Activated CD8-positive, alpha-beta T cell treated with anti-CD3 and anti-CD28 coated beads, Interleukin-2, amount 10 ng/mL, durations not matched to agents 7 days and 5 days (primary cell): ENCODE measurements at regions not wholly inside any gene's neighbourhood (a gene's known extent, or its start where the extent isn't known, plus 50 kb on each side); places are given as distances from the start of the nearest gene placed in this dataset.

Experiments used
- ATAC-seq: fragments of 150-1000 bp; cut with Tn5 transposase; one replicate; pipeline ENCODE4 v1.10.0; 2021; ENCODE audit warnings: moderate library complexity
- CTCF ChIA-PET: fragments of 350-600 bp; sonication (Branson Sonifier 250); formaldehyde crosslinking; loops from one replicate; lab custom pipeline; 2021; ENCODE audit warnings: antibody characterized with exemption; lab: Charles Lee
- POLR2A ChIA-PET: fragments of 350-600 bp; sonication (Branson Sonifier 250); formaldehyde crosslinking; loops from one replicate; lab custom pipeline; 2021; ENCODE audit warnings: antibody characterized with exemption; lab: Charles Lee
- DNase-seq: peaks from one replicate; pipeline ENCODE4 v3.0.0-alpha.2; 2020
- H3K27ac Mint-ChIP-seq: one replicate; pipeline ENCODE4 v1.8.0; 2021; ENCODE audit warnings: mild to moderate bottlenecking, mixed read lengths
- H3K27me3 Mint-ChIP-seq: one replicate; pipeline ENCODE4 v1.8.0; 2021; ENCODE audit warnings: low read depth, mixed read lengths
- H3K36me3 Mint-ChIP-seq: one replicate; pipeline ENCODE4 v1.8.0; 2021; ENCODE audit warnings: low read depth, mixed read lengths
- H3K4me1 Mint-ChIP-seq: one replicate; pipeline ENCODE4 v1.8.0; 2021; ENCODE audit warnings: low read depth, mixed read lengths
- H3K4me3 Mint-ChIP-seq: one replicate; pipeline ENCODE4 v1.8.0; 2021; ENCODE audit warnings: mild to moderate bottlenecking, mixed read lengths
- H3K9me3 Mint-ChIP-seq: one replicate; pipeline ENCODE4 v1.8.0; 2022; ENCODE audit warnings: mixed read lengths; ENCODE audit not compliant: insufficient read depth

GRCh38 chrX:40298572-40299479, 201.1 kb upstream of the BCOR start:
- POLR2A ChIA-PET = no interaction called here
- DNase-seq (no peak), ATAC-seq (no peak)
- peaks cover 2% of the 10 kb centered on the region for H3K27me3 Mint-ChIP-seq
- CTCF ChIA-PET = no interaction called here
- peaks cover 7% of the 10 kb centered on the region for H3K4me1 Mint-ChIP-seq
- H3K36me3 Mint-ChIP-seq = no peaks in the 10 kb centered on the region
- H3K9me3 Mint-ChIP-seq = no peaks in the 10 kb centered on the region
- no peak overlapping the region for H3K4me3 Mint-ChIP-seq
- no peak overlapping the region for H3K27ac Mint-ChIP-seq

DNA sequence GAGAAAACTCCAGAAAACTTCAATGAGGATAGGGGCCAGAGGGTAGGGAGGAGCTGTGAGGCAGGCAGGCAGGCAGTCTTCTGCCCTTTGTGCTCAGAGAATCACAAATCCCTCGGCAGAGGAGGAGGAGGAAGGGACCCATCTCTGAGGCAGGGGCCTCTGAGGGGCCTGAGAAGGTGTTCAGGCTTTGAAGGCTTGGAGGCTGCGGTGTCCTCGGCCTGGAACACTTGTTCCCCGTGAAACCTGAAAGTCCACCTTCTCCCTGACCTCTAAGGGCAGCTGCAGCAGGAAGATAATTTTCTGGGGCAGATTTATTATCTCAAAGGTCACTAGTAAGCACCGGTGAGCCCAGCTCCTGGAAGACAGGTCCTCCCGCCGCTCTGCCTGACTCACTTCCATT, 200.3 kb upstream of the BCOR start:
- no peak overlapping the region for H3K4me3 Mint-ChIP-seq
- POLR2A ChIA-PET = no interaction called here
- H3K36me3 Mint-ChIP-seq = no peaks in the 10 kb centered on the region
- H3K27ac Mint-ChIP-seq = no peak overlapping the region
- peaks cover 3% of the 10 kb centered on the region for H3K4me1 Mint-ChIP-seq
- DNase-seq = no peak
- ATAC-seq = no peak
- H3K27me3 Mint-ChIP-seq = peaks cover 2% of the 10 kb centered on the region
- no peaks in the 10 kb centered on the region for H3K9me3 Mint-ChIP-seq
- CTCF ChIA-PET = no interaction called here

- Mint-ChIP-seq H3K4me1 (no peaks in the 10 kb centered on the region), H3K9me3 (no peaks in the 10 kb centered on the region), H3K27ac (no peak overlapping the region), H3K36me3 (no peaks in the 10 kb centered on the region), H3K27me3 (peaks cover 4% of the 10 kb centered on the region), H3K4me3 (no peak overlapping the region)
- ChIA-PET CTCF (no interaction called here), POLR2A (no interaction called here)
- ATAC-seq (no peak), DNase-seq (no peak)
Measured at GRCh38 chrX:40291553-40291952, 193.8 kb upstream of the BCOR start.

DNA sequence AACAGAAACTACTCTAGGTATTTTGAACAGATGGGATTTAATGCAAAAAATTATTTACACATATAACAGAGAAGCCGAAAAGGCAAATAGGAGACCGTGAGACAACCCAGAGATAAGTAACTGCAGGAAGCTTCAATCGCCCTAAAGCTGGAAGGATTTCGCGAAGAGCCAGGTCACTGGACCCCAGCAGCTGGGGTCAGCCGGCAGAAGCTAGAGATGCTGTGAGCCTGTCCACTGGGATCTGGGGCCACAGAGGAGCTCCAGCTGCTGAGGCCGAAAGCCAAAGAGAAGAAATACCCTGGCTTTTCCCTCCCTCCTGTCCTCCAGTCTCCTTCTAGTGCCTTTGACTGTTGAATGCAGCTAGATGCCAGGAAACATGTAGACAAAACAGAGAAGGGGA, 192.8 kb upstream of the BCOR start:
- CTCF ChIA-PET = no interaction called here
- POLR2A ChIA-PET = no interaction called here
- H3K27ac Mint-ChIP-seq = no peak overlapping the region
- ATAC-seq (no peak), DNase-seq (no peak)
- no peaks in the 10 kb centered on the region for H3K36me3 Mint-ChIP-seq
- H3K9me3 Mint-ChIP-seq = no peaks in the 10 kb centered on the region
- H3K4me3 Mint-ChIP-seq = no peak overlapping the region
- no peaks in the 10 kb centered on the region for H3K4me1 Mint-ChIP-seq
- H3K27me3 Mint-ChIP-seq = peaks cover 2% of the 10 kb centered on the region

- ATAC-seq = no peak
- no peak overlapping the region for H3K27ac Mint-ChIP-seq
- H3K27me3 Mint-ChIP-seq = peaks cover 2% of the 10 kb centered on the region
- no peak overlapping the region for H3K4me3 Mint-ChIP-seq
- H3K9me3 Mint-ChIP-seq = no peaks in the 10 kb centered on the region
- peaks cover 13% of the 10 kb centered on the region for H3K4me1 Mint-ChIP-seq
- ChIA-PET POLR2A (no interaction called here), CTCF (no interaction called here)
- no peak for DNase-seq
- peaks cover 3% of the 10 kb centered on the region for H3K36me3 Mint-ChIP-seq
Measured at GRCh38 chrX:40285876-40286275, 188.1 kb upstream of the BCOR start.

DNA sequence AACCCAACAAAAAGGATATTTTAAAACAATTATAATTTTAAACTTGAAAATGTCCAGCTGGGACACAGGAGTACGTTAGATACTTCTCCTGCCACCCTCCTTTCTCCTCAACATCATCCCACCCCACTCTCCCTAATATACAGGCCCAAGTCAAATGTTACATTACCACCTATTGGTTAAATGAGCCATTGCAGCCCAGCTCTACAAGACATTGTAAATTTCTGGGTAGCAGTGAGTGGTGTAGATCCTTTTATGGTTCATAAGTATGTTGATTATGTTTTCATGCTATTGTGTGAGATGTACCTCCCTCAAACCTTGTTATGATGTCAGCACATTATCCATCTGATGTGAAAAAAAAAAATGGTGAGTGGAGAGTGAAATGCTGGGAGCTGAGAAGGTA, 187.1 kb upstream of the BCOR start:
- DNase-seq = no peak
- no peak for ATAC-seq
- peaks cover 19% of the 10 kb centered on the region for H3K4me1 Mint-ChIP-seq
- CTCF ChIA-PET = no interaction called here
- H3K27ac Mint-ChIP-seq = peak overlapping the region; percentile 46
- POLR2A ChIA-PET = no interaction called here
- peaks cover 2% of the 10 kb centered on the region for H3K27me3 Mint-ChIP-seq
- peaks cover 3% of the 10 kb centered on the region for H3K36me3 Mint-ChIP-seq
- no peak overlapping the region for H3K4me3 Mint-ChIP-seq
- H3K9me3 Mint-ChIP-seq = no peaks in the 10 kb centered on the region

DNA sequence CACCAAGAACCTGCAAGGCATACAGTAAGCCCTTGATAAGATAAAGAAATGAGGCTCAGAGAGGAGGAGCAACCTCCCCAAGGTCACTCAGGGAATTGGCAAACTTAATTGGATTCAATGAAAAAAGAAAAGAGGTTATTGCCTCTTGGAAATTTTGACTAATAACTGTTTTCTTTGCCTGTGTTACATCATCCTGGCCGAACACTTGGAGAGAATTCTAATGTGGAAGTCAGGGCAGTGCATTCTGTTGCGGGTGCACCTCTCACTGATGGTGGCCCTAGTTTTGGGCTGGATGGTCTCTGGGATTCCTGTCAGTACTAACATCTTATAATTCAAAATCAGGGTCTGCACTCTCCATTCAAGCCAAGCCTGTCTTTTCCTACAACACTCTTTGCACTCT, 186.2 kb upstream of the BCOR start:
- H3K36me3 Mint-ChIP-seq = peaks cover 3% of the 10 kb centered on the region
- H3K4me3 Mint-ChIP-seq = no peak overlapping the region
- H3K4me1 Mint-ChIP-seq = peaks cover 28% of the 10 kb centered on the region
- H3K27me3 Mint-ChIP-seq = peaks cover 2% of the 10 kb centered on the region
- ChIA-PET CTCF (no interaction called here), POLR2A (no interaction called here)
- no peak for ATAC-seq
- H3K27ac Mint-ChIP-seq = no peak overlapping the region
- DNase-seq = no peak
- H3K9me3 Mint-ChIP-seq = no peaks in the 10 kb centered on the region

DNA sequence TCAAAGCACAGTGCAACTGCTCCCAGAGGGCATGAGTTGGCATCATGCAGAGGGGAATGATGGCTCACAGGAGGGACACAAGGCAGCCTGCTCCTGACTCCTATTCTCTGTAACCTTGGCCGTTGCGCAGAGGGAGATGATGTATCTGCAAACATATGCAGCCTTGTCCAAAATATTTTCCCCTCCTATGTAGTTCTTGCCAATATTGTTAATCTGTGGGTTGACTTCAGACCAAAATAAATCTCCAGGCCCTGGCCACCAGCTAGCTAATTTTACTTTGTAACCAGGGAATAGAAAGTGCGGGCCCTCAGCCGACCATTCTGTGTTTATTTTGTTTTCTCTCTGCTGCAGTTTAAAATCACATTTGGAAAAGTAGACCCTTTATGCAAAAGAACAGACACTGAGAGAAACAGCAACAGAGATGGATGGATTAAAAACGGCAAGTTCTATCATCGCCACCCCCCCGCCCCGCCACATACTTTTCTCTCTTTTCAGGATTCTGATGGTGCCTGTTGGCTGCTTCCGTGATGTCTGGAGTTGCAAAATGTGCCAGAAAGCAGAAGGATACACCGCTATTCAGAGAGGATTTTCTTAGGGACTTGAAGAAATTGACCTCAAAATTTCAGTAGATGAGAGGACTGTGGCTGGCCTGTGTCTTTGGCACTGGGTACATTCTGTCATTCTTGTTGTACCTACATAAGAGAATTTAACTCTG, 185.3 kb upstream of the BCOR start:
- H3K9me3 Mint-ChIP-seq = no peaks in the 10 kb centered on the region
- ChIA-PET CTCF (no interaction called here), POLR2A (no interaction called here)
- no peak overlapping the region for H3K27ac Mint-ChIP-seq
- ATAC-seq = no peak
- H3K27me3 Mint-ChIP-seq = peaks cover 2% of the 10 kb centered on the region
- no peak for DNase-seq
- H3K4me3 Mint-ChIP-seq = no peak overlapping the region
- H3K4me1 Mint-ChIP-seq = peaks cover 36% of the 10 kb centered on the region
- H3K36me3 Mint-ChIP-seq = peaks cover 3% of the 10 kb centered on the region

GRCh38 chrX:40282348-40282747, 184.6 kb upstream of the BCOR start:
- Mint-ChIP-seq H3K4me1 (peaks cover 38% of the 10 kb centered on the region), H3K4me3 (no peak overlapping the region), H3K27me3 (no peaks in the 10 kb centered on the region), H3K36me3 (peaks cover 3% of the 10 kb centered on the region), H3K9me3 (no peaks in the 10 kb centered on the region), H3K27ac (no peak overlapping the region)
- no peak for ATAC-seq
- CTCF ChIA-PET = no interaction called here
- no peak for DNase-seq
- POLR2A ChIA-PET = interaction anchor here (0.7 kb wide), 1 partner anchor 68 kb away, joined by 3 read pairs; no protein-coding TSS in a partner anchor

- DNase-seq (peak; percentile 63), ATAC-seq (peak; percentile 51)
- no peaks in the 10 kb centered on the region for H3K27me3 Mint-ChIP-seq
- peaks cover 38% of the 10 kb centered on the region for H3K4me1 Mint-ChIP-seq
- H3K27ac Mint-ChIP-seq = peak overlapping the region; percentile 27
- H3K4me3 Mint-ChIP-seq = peak overlapping the region; percentile 2
- ChIA-PET POLR2A (interaction anchor here (0.6 kb wide), 1 partner anchor 112 kb away, joined by 3 read pairs; no protein-coding TSS in a partner anchor), CTCF (interaction anchor here (1.7 kb wide), 1 partner anchor 187 kb away, joined by 6 read pairs; no protein-coding TSS in a partner anchor)
- H3K36me3 Mint-ChIP-seq = peaks cover 3% of the 10 kb centered on the region
- H3K9me3 Mint-ChIP-seq = no peaks in the 10 kb centered on the region
Measured at GRCh38 chrX:40281336-40282005, 183.7 kb upstream of the BCOR start.

DNA sequence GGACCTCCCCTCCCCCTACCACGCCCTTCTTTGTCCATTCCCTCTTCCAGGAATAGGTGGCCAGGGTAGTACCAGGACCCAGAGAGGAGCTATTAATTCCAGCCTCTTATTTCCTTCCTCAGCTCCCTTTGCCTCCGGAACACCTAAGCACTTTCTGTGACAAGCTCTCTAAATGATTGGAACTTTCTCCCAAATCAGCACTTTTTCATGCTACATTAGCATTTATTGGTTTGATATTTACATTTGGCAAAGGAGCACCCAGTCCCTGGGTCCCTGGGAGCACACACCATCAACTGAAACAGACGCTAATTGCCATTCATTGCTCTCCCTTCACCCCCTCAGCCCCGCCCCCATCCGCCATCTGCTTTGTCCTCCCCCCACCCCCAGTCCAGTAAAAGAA, 182.0 kb upstream of the BCOR start:
- peaks cover 38% of the 10 kb centered on the region for H3K4me1 Mint-ChIP-seq
- ATAC-seq = no peak
- ChIA-PET POLR2A (no interaction called here), CTCF (no interaction called here)
- no peak overlapping the region for H3K27ac Mint-ChIP-seq
- H3K36me3 Mint-ChIP-seq = no peaks in the 10 kb centered on the region
- no peak for DNase-seq
- no peaks in the 10 kb centered on the region for H3K9me3 Mint-ChIP-seq
- H3K4me3 Mint-ChIP-seq = no peak overlapping the region
- H3K27me3 Mint-ChIP-seq = no peaks in the 10 kb centered on the region

DNA sequence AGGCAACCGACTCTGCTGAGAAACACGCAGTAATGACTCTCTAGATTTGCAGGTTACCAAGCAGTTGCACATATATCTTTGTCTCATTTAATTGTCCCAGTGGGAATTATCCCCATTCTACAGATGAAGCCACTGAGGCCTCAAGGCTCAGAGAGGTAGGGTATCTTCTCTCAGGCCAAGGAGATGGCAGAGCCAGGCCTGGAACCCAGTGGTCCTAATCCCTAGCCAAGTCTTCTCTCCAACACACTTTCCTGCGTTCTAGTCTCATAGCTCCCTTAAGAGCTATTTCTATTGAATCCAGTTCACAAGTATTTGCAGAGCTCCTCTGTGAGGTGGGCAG, 181.3 kb upstream of the BCOR start:
- no peak for ATAC-seq
- POLR2A ChIA-PET = no interaction called here
- CTCF ChIA-PET = no interaction called here

More for the DNA sequence above, 181.3 kb upstream of the BCOR start:
- Mint-ChIP-seq H3K9me3 (no peaks in the 10 kb centered on the region), H3K27me3 (no peaks in the 10 kb centered on the region), H3K4me3 (no peak overlapping the region), H3K4me1 (peaks cover 38% of the 10 kb centered on the region), H3K36me3 (no peaks in the 10 kb centered on the region), H3K27ac (peak overlapping the region; percentile 46)
- DNase-seq = no peak
